H9 (cell line): ENCODE measurements at regions not wholly inside any gene's neighbourhood (a gene's known extent, or its start where the extent isn't known, plus 50 kb on each side); places are given as distances from the start of the nearest gene placed in this dataset.

Experiments used
- DNase-seq: peaks from one replicate; pipeline ENCODE4 v3.0.0-alpha.2; 2017
- H2AFZ ChIP-seq: one replicate; pipeline ENCODE4 v1.6.1; 2013; ENCODE audit warnings: mild to moderate bottlenecking, low read length, control low read depth, moderate library complexity
- H2AK5ac ChIP-seq: 2 replicates; pipeline ENCODE4 v1.6.1; 2013; ENCODE audit warnings: low read length, control low read depth, mixed read lengths; ENCODE audit not compliant: insufficient read length
- H2BK120ac ChIP-seq: one replicate; pipeline ENCODE4 v1.6.1; 2013; ENCODE audit warnings: low read depth, mild to moderate bottlenecking, low read length, control low read depth, inconsistent platforms; ENCODE audit not compliant: poor library complexity, severe bottlenecking
- H2BK12ac ChIP-seq: 2 replicates; pipeline ENCODE4 v1.6.1; 2013; ENCODE audit warnings: low read length, control low read depth, mixed read lengths, low read depth; ENCODE audit not compliant: insufficient read length
- H2BK15ac ChIP-seq: 2 replicates; pipeline ENCODE4 v1.6.1; 2013; ENCODE audit warnings: low read depth, low read length, control low read depth
- H2BK20ac ChIP-seq: one replicate; pipeline ENCODE4 v1.6.1; 2013; ENCODE audit warnings: low read depth, mild to moderate bottlenecking, low read length, control low read depth, inconsistent platforms; ENCODE audit not compliant: poor library complexity, severe bottlenecking
- H2BK5ac ChIP-seq: 2 replicates; pipeline ENCODE4 v1.6.1; 2013; ENCODE audit warnings: low read length, control low read depth, mixed read lengths; ENCODE audit not compliant: insufficient read length
- H3K14ac ChIP-seq: 2 replicates; pipeline ENCODE4 v1.6.1; 2013; ENCODE audit warnings: low read length, control low read depth; ENCODE audit not compliant: insufficient read depth
- H3K18ac ChIP-seq: 2 replicates; pipeline ENCODE4 v1.6.1; 2013; ENCODE audit warnings: low read depth, mild to moderate bottlenecking, mixed read lengths, low read length, control low read depth; ENCODE audit not compliant: insufficient read length
- H3K23ac ChIP-seq: 2 replicates; pipeline ENCODE4 v1.6.1; 2013; ENCODE audit warnings: low read length, control low read depth, mixed read lengths, low read depth; ENCODE audit not compliant: insufficient read length
- H3K23me2 ChIP-seq: 2 replicates; pipeline ENCODE4 v1.6.1; 2013; ENCODE audit warnings: low read depth, mild to moderate bottlenecking, mixed read lengths, low read length, control low read depth; ENCODE audit not compliant: insufficient read length, poor library complexity, severe bottlenecking
- H3K27ac ChIP-seq: 2 replicates; pipeline ENCODE4 v1.5.1; 2013; ENCODE audit warnings: low read length, control low read depth, mixed read lengths, low read depth; ENCODE audit not compliant: insufficient read length
- H3K27me3 ChIP-seq: 2 replicates; pipeline ENCODE4 v1.6.1; 2013; ENCODE audit warnings: low read length, control low read depth, inconsistent platforms; ENCODE audit not compliant: insufficient read depth
- H3K4ac ChIP-seq: 2 replicates; pipeline ENCODE4 v1.6.1; 2013; ENCODE audit warnings: low read depth, mild to moderate bottlenecking, control low read depth, inconsistent platforms, low read length, moderate library complexity
- H3K4me1 ChIP-seq: 2 replicates; pipeline ENCODE4 v1.6.1; 2013; ENCODE audit warnings: low read length, control low read depth, inconsistent platforms; ENCODE audit not compliant: insufficient read depth
- H3K4me2 ChIP-seq: 2 replicates; pipeline ENCODE4 v1.6.1; 2013; ENCODE audit warnings: low read length, control low read depth, mixed read lengths; ENCODE audit not compliant: insufficient read length, insufficient read depth
- H3K56ac ChIP-seq: 2 replicates; pipeline ENCODE4 v1.6.1; 2013; ENCODE audit warnings: low read depth, mild to moderate bottlenecking, mixed read lengths, low read length, control low read depth; ENCODE audit not compliant: insufficient read length
- H3K79me1 ChIP-seq: 2 replicates; pipeline ENCODE4 v1.6.1; 2013; ENCODE audit warnings: low read depth, mild to moderate bottlenecking, moderate library complexity, low read length, control low read depth, inconsistent platforms; ENCODE audit not compliant: insufficient read depth, poor library complexity, severe bottlenecking
- H3K79me2 ChIP-seq: 2 replicates; pipeline ENCODE4 v1.6.1; 2013; ENCODE audit warnings: low read length, control low read depth, inconsistent platforms; ENCODE audit not compliant: insufficient read depth
- H3K9ac ChIP-seq: 2 replicates; pipeline ENCODE4 v1.6.1; 2013; ENCODE audit warnings: low read length, control low read depth, mixed read lengths; ENCODE audit not compliant: insufficient read length; ENCODE audit errors: extremely low read depth
- H3K9me3 ChIP-seq: one replicate; pipeline ENCODE4 v1.6.1; 2013; ENCODE audit warnings: low read depth, low read length, inconsistent platforms; ENCODE audit not compliant: control insufficient read depth
- H3T11ph ChIP-seq: one replicate; pipeline ENCODE4 v1.6.1; 2013; ENCODE audit warnings: mild to moderate bottlenecking, low read length, control low read depth, inconsistent platforms
- H4K20me1 ChIP-seq: one replicate; pipeline ENCODE4 v1.6.1; 2013; ENCODE audit not compliant: control insufficient read depth, insufficient read length, insufficient read depth
- H4K5ac ChIP-seq: 2 replicates; pipeline ENCODE4 v1.6.1; 2013; ENCODE audit warnings: low read depth, mild to moderate bottlenecking, mixed read lengths, low read length, control low read depth; ENCODE audit not compliant: insufficient read length
- H4K8ac ChIP-seq: replicated peaks from 2 replicates; pipeline ENCODE4 v1.6.1; 2013; ENCODE audit warnings: low read length, control low read depth, mixed read lengths, low read depth; ENCODE audit not compliant: insufficient read length
- H4K91ac ChIP-seq: 2 replicates; pipeline ENCODE4 v1.6.1; 2013; ENCODE audit warnings: low read depth, mild to moderate bottlenecking, moderate library complexity, mixed read lengths, low read length, control low read depth; ENCODE audit not compliant: insufficient read length
- H3K27ac Mint-ChIP-seq, 3 experiments: 2 replicates in 2 of 3; 3 replicates in 1 of 3; pipeline ENCODE4 v1.8.0; 2020 to 2021; ENCODE audit warnings: mixed read lengths in 3 of 3, mild to moderate bottlenecking in 1 of 3, moderate library complexity in 1 of 3
- H3K27me3 Mint-ChIP-seq: 2 replicates; pipeline ENCODE4 v1.8.0; 2021; ENCODE audit warnings: low read depth, mild to moderate bottlenecking, moderate library complexity, mixed read lengths
- H3K36me3 Mint-ChIP-seq, 3 experiments: 2 replicates in 2 of 3; 3 replicates in 1 of 3; pipeline ENCODE4 v1.8.0; 2020 to 2021; ENCODE audit warnings: low read depth in 3 of 3, mixed read lengths in 3 of 3; ENCODE audit not compliant: insufficient read depth in 1 of 3
- H3K4me1 Mint-ChIP-seq, 2 experiments: 2 replicates each; pipeline ENCODE4 v1.8.0; 2020; ENCODE audit warnings: mixed read lengths in 2 of 2
- H3K4me3 Mint-ChIP-seq, 2 experiments: 2 replicates in 1 of 2; 3 replicates in 1 of 2; pipeline ENCODE4 v1.8.0; 2020 to 2021; ENCODE audit warnings: mild to moderate bottlenecking in 2 of 2, mixed read lengths in 2 of 2, moderate library complexity in 1 of 2
- H3K9me3 Mint-ChIP-seq, 2 experiments: 2 replicates in 1 of 2; 3 replicates in 1 of 2; pipeline ENCODE4 v1.8.0; 2020; ENCODE audit warnings: mild to moderate bottlenecking in 2 of 2, mixed read lengths in 2 of 2, moderate library complexity in 1 of 2
- WGBS: extraction: QIAGEN DNeasy Blood & Tissue Kit; methylation state at CpG from one replicate; pipeline ENCODE4 v1.1.7; 2013; ENCODE audit warnings: missing lambda C conversion rate, low lambda C conversion rate, mixed read lengths; ENCODE audit not compliant: insufficient read length; ENCODE audit errors: extremely low coverage; 5-methylcytosine and 5-hydroxymethylcytosine counted together
- TF ChIP-seq, protein P1 (sequence below): fragments of 200-600 bp; sonication (generic); conservative IDR thresholded peaks from 3 replicates; pipeline ENCODE4 v1.8.0; 2021; ENCODE audit warnings: antibody characterized with exemption, mild to moderate bottlenecking

DNA sequence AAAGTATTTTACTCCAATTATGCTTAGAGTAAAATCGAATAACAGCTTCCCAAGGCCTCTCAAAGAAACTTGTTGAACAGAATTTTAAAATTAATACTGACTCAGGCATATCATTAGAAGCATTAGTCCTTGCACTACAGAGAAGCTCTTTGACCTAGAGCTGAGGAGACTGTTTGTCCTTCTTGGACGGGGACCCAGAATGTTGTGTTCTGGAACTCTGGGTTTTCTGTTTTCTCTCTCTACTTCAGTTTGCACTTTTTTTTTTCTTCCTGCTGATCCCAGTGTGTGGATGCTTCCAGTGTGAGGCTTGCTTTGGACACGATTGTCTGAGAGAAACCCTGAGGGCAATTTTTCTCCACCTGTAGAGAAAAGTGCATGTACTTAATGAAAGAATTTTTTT is 847.6 kb downstream of the SOCS6 start:
- Histone ChIP-seq H3K14ac (no peak overlapping the region), H4K5ac (no peak overlapping the region), H3K27me3 (no peaks in the 10 kb centered on the region), H3K79me2 (no peaks in the 10 kb centered on the region), H4K8ac (no peak overlapping the region), H3K18ac (no peak overlapping the region), H4K91ac (no peak overlapping the region), H3K4me1 (no peaks in the 10 kb centered on the region), H3K4ac (no peak overlapping the region), H3K9me3 (no peaks in the 10 kb centered on the region), H2BK12ac (no peak overlapping the region), H3K9ac (no peak overlapping the region), H3K4me2 (no peak overlapping the region), H4K20me1 (no peaks in the 10 kb centered on the region), H3K79me1 (no peaks in the 10 kb centered on the region), H2AK5ac (no peak overlapping the region), H2BK20ac (no peak overlapping the region), H3T11ph (no peak overlapping the region), H2BK5ac (no peak overlapping the region), H3K27ac (no peak overlapping the region), H2BK120ac (no peak overlapping the region), H2AFZ (no peak overlapping the region), H3K23me2 (no peaks in the 10 kb centered on the region), H2BK15ac (no peak overlapping the region), H3K23ac (no peak overlapping the region), H3K56ac (no peak overlapping the region)
- Mint-ChIP-seq H3K27ac (no peak overlapping the region), H3K4me1 (no peaks in the 10 kb centered on the region), H3K27me3 (peaks cover 2% of the 10 kb centered on the region; the same call in 1 of the 2 replicates), H3K9me3 (no peaks in the 10 kb centered on the region), H3K36me3 (no peaks in the 10 kb centered on the region), H3K4me3 (no peak overlapping the region)
- TF ChIP-seq, protein P1, sequence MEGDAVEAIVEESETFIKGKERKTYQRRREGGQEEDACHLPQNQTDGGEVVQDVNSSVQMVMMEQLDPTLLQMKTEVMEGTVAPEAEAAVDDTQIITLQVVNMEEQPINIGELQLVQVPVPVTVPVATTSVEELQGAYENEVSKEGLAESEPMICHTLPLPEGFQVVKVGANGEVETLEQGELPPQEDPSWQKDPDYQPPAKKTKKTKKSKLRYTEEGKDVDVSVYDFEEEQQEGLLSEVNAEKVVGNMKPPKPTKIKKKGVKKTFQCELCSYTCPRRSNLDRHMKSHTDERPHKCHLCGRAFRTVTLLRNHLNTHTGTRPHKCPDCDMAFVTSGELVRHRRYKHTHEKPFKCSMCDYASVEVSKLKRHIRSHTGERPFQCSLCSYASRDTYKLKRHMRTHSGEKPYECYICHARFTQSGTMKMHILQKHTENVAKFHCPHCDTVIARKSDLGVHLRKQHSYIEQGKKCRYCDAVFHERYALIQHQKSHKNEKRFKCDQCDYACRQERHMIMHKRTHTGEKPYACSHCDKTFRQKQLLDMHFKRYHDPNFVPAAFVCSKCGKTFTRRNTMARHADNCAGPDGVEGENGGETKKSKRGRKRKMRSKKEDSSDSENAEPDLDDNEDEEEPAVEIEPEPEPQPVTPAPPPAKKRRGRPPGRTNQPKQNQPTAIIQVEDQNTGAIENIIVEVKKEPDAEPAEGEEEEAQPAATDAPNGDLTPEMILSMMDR = no peak
- DNase-seq = no peak
- no CpG with 5 or more reads among the region's 3 CpGs for WGBS
